SK-N-SH (cell line): ENCODE measurements at regions not wholly inside any gene's neighbourhood (a gene's known extent, or its start where the extent isn't known, plus 50 kb on each side); places are given as distances from the start of the nearest gene placed in this dataset.

ENCODE experiments used
- CTCF ChIA-PET: fragments of 300-600, 350-600 bp; formaldehyde crosslinking; extraction: SDS; loops from one replicate; lab custom pipeline; 2021; lab: Yijun Ruan, JAX
- POLR2A ChIA-PET: fragments of 350-600 bp; sonication (Branson Sonifier 250); formaldehyde crosslinking; extraction: SDS; loops from one replicate; lab custom pipeline; 2020; ENCODE audit warnings: antibody characterized with exemption, inconsistent platforms; lab: Yijun Ruan, JAX
- DNase-seq: peaks from one replicate; pipeline ENCODE4 v3.0.0; 2012
- H2AFZ ChIP-seq: fragments of 200-600 bp; sonication (generic); 2 replicates; pipeline ENCODE4 v1.8.1; 2016; ENCODE audit warnings: antibody characterized with exemption, mild to moderate bottlenecking, low read depth
- H3F3A ChIP-seq: fragments of 200-600 bp; sonication (generic); replicated peaks from 2 replicates; pipeline ENCODE3; 2016; ENCODE audit warnings: antibody characterized with exemption, mild to moderate bottlenecking; ENCODE audit not compliant: insufficient read depth
- H3K27ac ChIP-seq, 2 experiments: fragments of 200-500 bp in 1 of 2; fragments of 200-600 bp in 1 of 2; sonication (Bioruptor generic) in 1 of 2; sonication (generic), shearing (Covaris generic) in 1 of 2; 2 replicates each; pipeline versions ENCODE4 v1.5.1 to v1.6.1; 2014 to 2016; ENCODE audit warnings: low read depth in 2 of 2, inconsistent platforms in 1 of 2, low read length in 1 of 2, mild to moderate bottlenecking in 1 of 2, mixed read lengths in 1 of 2
- H3K27me3 ChIP-seq: fragments of 200-600 bp; sonication (generic), shearing (Covaris generic); 2 replicates; pipeline ENCODE4 v1.6.1; 2016; ENCODE audit warnings: mixed run types; ENCODE audit not compliant: insufficient read depth
- H3K36me3 ChIP-seq, 2 experiments: fragments of 200-500 bp in 1 of 2; fragments of 200-600 bp in 1 of 2; sonication (Bioruptor generic) in 1 of 2; sonication (generic) in 1 of 2; replicated peaks in 1 of 2; 2 replicates each; pipeline versions ENCODE3 to v1.5.1; 2014 to 2016; ENCODE audit warnings: low read length in 1 of 2, mild to moderate bottlenecking in 1 of 2; ENCODE audit not compliant: insufficient read depth in 2 of 2, control insufficient read depth in 1 of 2
- H3K4me1 ChIP-seq, 2 experiments: fragments of 200-500 bp in 1 of 2; fragments of 200-600 bp in 1 of 2; sonication (Bioruptor generic) in 1 of 2; sonication (generic), shearing (Covaris generic) in 1 of 2; 2 replicates each; pipeline versions ENCODE4 v1.5.1 to v1.6.1; 2014 to 2016; ENCODE audit warnings: low read depth in 1 of 2, low read length in 1 of 2, mixed run types in 1 of 2; ENCODE audit not compliant: insufficient read depth in 2 of 2, control insufficient read depth in 1 of 2
- H3K4me2 ChIP-seq: fragments of 200-600 bp; sonication (generic), shearing (Covaris generic); 2 replicates; pipeline ENCODE4 v1.6.1; 2017; ENCODE audit warnings: mixed run types
- H3K4me3 ChIP-seq, 2 experiments: fragments of 200-500 bp in 1 of 2; fragments of 200-600 bp in 1 of 2; sonication (Bioruptor generic) in 1 of 2; sonication (generic), shearing (Covaris generic) in 1 of 2; 2 replicates each; pipeline versions ENCODE4 v1.5.1 to v1.8.1; 2014 to 2016; ENCODE audit warnings: low read depth in 2 of 2, inconsistent platforms in 1 of 2, low read length in 1 of 2, mild to moderate bottlenecking in 1 of 2, mixed read lengths in 1 of 2, moderate library complexity in 1 of 2
- H3K79me2 ChIP-seq: fragments of 200-600 bp; sonication (generic); 2 replicates; pipeline ENCODE4 v1.8.1; 2017; ENCODE audit warnings: mild to moderate bottlenecking; ENCODE audit not compliant: insufficient read depth
- H3K9ac ChIP-seq: fragments of 200-600 bp; sonication (generic); 2 replicates; pipeline ENCODE4 v1.6.1; 2017; ENCODE audit warnings: mixed run types
- H3K9me2 ChIP-seq: fragments of 200-600 bp; sonication (generic); 2 replicates; pipeline ENCODE4 v1.6.1; 2017; ENCODE audit warnings: mixed run types
- H3K9me3 ChIP-seq: fragments of 200-600 bp; sonication (generic); 2 replicates; pipeline ENCODE4 v1.6.1; 2017; ENCODE audit warnings: mixed run types, mild to moderate bottlenecking, moderate library complexity
- H4K20me1 ChIP-seq: fragments of 200-600 bp; sonication (generic); 2 replicates; pipeline ENCODE4 v1.6.1; 2017; ENCODE audit warnings: mild to moderate bottlenecking, mixed run types; ENCODE audit not compliant: insufficient read depth
- CHD2 ChIP-seq: fragments of 150-350 bp; IDR thresholded peaks from 2 replicates; pipeline ENCODE4 v1.6.1; 2018; ENCODE audit warnings: low read length; ENCODE audit not compliant: partially characterized antibody
- EZH2phosphoT487 ChIP-seq: fragments of 200-600 bp; sonication (generic); IDR thresholded peaks from 2 replicates; pipeline ENCODE4 v1.6.1; 2017; ENCODE audit warnings: low read depth, mixed run types, mild to moderate bottlenecking, antibody characterized with exemption, moderate library complexity, borderline replicate concordance
- FOSL2 ChIP-seq: IDR thresholded peaks from 2 replicates; pipeline ENCODE4 v1.4.0; 2012; ENCODE audit warnings: low read depth, mild to moderate bottlenecking, moderate library complexity, borderline replicate concordance
- JUND ChIP-seq: IDR thresholded peaks from 2 replicates; pipeline ENCODE4 v1.4.0; 2012
- MEF2A ChIP-seq: IDR thresholded peaks from 2 replicates; pipeline ENCODE4 v1.4.0; 2012; ENCODE audit warnings: low read depth, borderline replicate concordance
- NFIC ChIP-seq: IDR thresholded peaks from 2 replicates; pipeline ENCODE4 v1.4.0; 2012; ENCODE audit warnings: borderline replicate concordance
- REST ChIP-seq: IDR thresholded peaks from 2 replicates; pipeline ENCODE4 v1.6.1; 2012; ENCODE audit warnings: mild to moderate bottlenecking, low read depth, low read length, moderate library complexity
- RFX5 ChIP-seq: IDR thresholded peaks from 2 replicates; pipeline ENCODE4 v1.6.1; 2012; ENCODE audit warnings: mild to moderate bottlenecking, improper control_type of control experiment, low read length
- RXRA ChIP-seq: IDR thresholded peaks from 2 replicates; pipeline ENCODE4 v1.4.0; 2012; ENCODE audit warnings: low read depth, mild to moderate bottlenecking, borderline replicate concordance
- SIN3A ChIP-seq: IDR thresholded peaks from 2 replicates; pipeline ENCODE4 v1.6.1; 2012; ENCODE audit warnings: low read depth, mild to moderate bottlenecking, low read length, moderate library complexity, borderline replicate concordance
- SMC3 ChIP-seq: IDR thresholded peaks from 2 replicates; pipeline ENCODE4 v1.6.1; 2012; ENCODE audit warnings: low read depth, low read length, improper control_type of control experiment
- TAF1 ChIP-seq: IDR thresholded peaks from 2 replicates; pipeline ENCODE4 v1.6.1; 2012; ENCODE audit warnings: low read depth, mild to moderate bottlenecking, low read length, moderate library complexity, borderline replicate concordance
- YY1 ChIP-seq: IDR thresholded peaks from 2 replicates; pipeline ENCODE4 v1.4.0; 2012; ENCODE audit warnings: low read depth, mild to moderate bottlenecking
- WGBS: methylation state at CpG from one replicate; pipeline ENCODE4 v1.1.6; 2017; ENCODE audit warnings: low lambda C conversion rate; 5-methylcytosine and 5-hydroxymethylcytosine counted together
- TF ChIP-seq, protein P1 (sequence below): IDR thresholded peaks from 2 replicates; pipeline ENCODE4 v1.4.0; 2012; ENCODE audit warnings: low read depth, borderline replicate concordance

DNA sequence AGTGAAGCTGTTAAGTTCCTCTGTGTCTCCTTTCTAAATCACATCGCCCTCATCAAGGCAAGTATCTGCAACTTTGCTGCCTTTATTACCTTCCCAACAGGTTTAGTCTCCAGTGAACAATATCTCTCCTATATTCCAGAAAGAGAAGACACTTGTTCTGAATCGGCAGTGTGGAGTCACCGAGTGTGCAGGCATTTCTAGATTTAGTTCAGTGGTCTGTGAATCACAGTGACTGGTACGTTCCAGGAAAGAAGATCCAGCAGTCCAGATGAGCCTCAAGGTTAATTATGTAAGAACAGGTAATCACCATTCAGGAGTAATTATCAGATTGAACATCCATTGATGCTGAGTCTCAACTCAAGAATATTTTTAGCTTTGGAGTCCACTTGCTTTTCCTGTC, 497.0 kb downstream of the FOXO1 start:
- Histone ChIP-seq H2AFZ (no peak overlapping the region), H3K27ac (no peak overlapping the region), H3F3A (no peaks in the 10 kb centered on the region), H3K27me3 (no peaks in the 10 kb centered on the region), H3K36me3 (no peaks in the 10 kb centered on the region), H3K4me3 (no peak overlapping the region), H3K4me1 (peaks cover 0 to 12% of the 10 kb centered on the region in 2 experiments; a peak in 2 of 4 replicates), H3K9ac (no peak overlapping the region), H3K9me3 (no peaks in the 10 kb centered on the region), H3K9me2 (no peaks in the 10 kb centered on the region), H3K4me2 (no peak overlapping the region), H4K20me1 (no peaks in the 10 kb centered on the region), H3K79me2 (no peaks in the 10 kb centered on the region)
- ChIA-PET CTCF (interaction anchor here (1.6 kb wide), 1 partner anchor 32 kb away, joined by 3 read pairs; no protein-coding TSS in a partner anchor), POLR2A (no interaction called here)
- TF ChIP-seq RFX5, result no peak
- TF ChIP-seq, protein P1, sequence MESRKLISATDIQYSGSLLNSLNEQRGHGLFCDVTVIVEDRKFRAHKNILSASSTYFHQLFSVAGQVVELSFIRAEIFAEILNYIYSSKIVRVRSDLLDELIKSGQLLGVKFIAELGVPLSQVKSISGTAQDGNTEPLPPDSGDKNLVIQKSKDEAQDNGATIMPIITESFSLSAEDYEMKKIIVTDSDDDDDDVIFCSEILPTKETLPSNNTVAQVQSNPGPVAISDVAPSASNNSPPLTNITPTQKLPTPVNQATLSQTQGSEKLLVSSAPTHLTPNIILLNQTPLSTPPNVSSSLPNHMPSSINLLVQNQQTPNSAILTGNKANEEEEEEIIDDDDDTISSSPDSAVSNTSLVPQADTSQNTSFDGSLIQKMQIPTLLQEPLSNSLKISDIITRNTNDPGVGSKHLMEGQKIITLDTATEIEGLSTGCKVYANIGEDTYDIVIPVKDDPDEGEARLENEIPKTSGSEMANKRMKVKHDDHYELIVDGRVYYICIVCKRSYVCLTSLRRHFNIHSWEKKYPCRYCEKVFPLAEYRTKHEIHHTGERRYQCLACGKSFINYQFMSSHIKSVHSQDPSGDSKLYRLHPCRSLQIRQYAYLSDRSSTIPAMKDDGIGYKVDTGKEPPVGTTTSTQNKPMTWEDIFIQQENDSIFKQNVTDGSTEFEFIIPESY, result no peak
- TF ChIP-seq SMC3, result no peak
- TF ChIP-seq RXRA, result no peak
- 76% methylated on average over 4 of the region's 4 CpGs for WGBS
- DNase-seq, result no peak

GRCh38 chr13:40170091-40170490, 496.4 kb downstream of the FOXO1 start:
- CTCF ChIA-PET, result interaction anchor here (1.6 kb wide), 1 partner anchor 33 kb away, joined by 3 read pairs; no protein-coding TSS in a partner anchor
- Histone ChIP-seq H3K27me3 (no peaks in the 10 kb centered on the region), H3K4me1 (peaks cover 0 to 12% of the 10 kb centered on the region in 2 experiments; a peak in 2 of 4 replicates), H3K79me2 (no peaks in the 10 kb centered on the region), H3K4me2 (no peak overlapping the region), H3K36me3 (no peaks in the 10 kb centered on the region), H3K4me3 (no peak overlapping the region), H3K9ac (no peak overlapping the region), H3K9me3 (no peaks in the 10 kb centered on the region), H3F3A (no peaks in the 10 kb centered on the region), H4K20me1 (no peaks in the 10 kb centered on the region), H2AFZ (no peak overlapping the region), H3K27ac (no peak overlapping the region), H3K9me2 (no peaks in the 10 kb centered on the region)
- DNase-seq, result no peak
- no peak for TF ChIP-seq TAF1
- no peak for TF ChIP-seq EZH2phosphoT487
- no peak for TF ChIP-seq REST
- TF ChIP-seq CHD2, result no peak
- TF ChIP-seq FOSL2, result no peak
- no peak for TF ChIP-seq NFIC
- TF ChIP-seq SMC3, result no peak
- no peak for TF ChIP-seq SIN3A
- TF ChIP-seq MEF2A, result no peak
- no peak for TF ChIP-seq YY1
- TF ChIP-seq JUND, result no peak
- TF ChIP-seq, protein P1, result no peak
- 79% methylated on average over 4 of the region's 4 CpGs for WGBS
- POLR2A ChIA-PET, result no interaction called here
